Colonic mucosa (tissue), 4 donors: ENCODE measurements at regions not wholly inside any gene's neighbourhood (a gene's known extent, or its start where the extent isn't known, plus 50 kb on each side); places are given as distances from the start of the nearest gene placed in this dataset.

Source experiments
- DNase-seq: peaks from one replicate; pipeline ENCODE4 v3.0.0-alpha.2; 2020
- H3K27ac ChIP-seq: fragments of 200-600 bp; one replicate; pipeline ENCODE4 v1.8.0; 2021
- H3K27me3 ChIP-seq: fragments of 200-600 bp; one replicate; pipeline ENCODE4 v1.8.0; 2021
- H3K36me3 ChIP-seq: fragments of 200-600 bp; one replicate; pipeline ENCODE4 v1.8.0; 2021
- H3K4me1 ChIP-seq: fragments of 200-600 bp; one replicate; pipeline ENCODE4 v1.8.0; 2021; ENCODE audit warnings: mild to moderate bottlenecking
- H3K4me3 ChIP-seq: fragments of 200-600 bp; one replicate; pipeline ENCODE4 v1.8.0; 2021
- H3K9ac ChIP-seq, 2 donors: one replicate each; pipeline ENCODE4 v1.7.0; 2013; ENCODE audit warnings: control low read depth in 2 of 2, low read depth in 2 of 2, low read length in 2 of 2
- H3K9me3 ChIP-seq: fragments of 200-600 bp; one replicate; pipeline ENCODE4 v1.8.0; 2021
- CTCF ChIP-seq: fragments of 200-600 bp; IDR thresholded peaks from one replicate; pipeline ENCODE4 v1.8.0; 2022; ENCODE audit warnings: antibody characterized with exemption, mild to moderate bottlenecking
- intact Hi-C: fragments of 100-400 bp; cut with DNase I; formaldehyde crosslinking; loops from one replicate; pipeline ENCODE4 v1.14.1; 2022
- donor health status: healthy.
- donor health status: DM: no; HTN: no; CAD: no.
- donor health status: DM: no; HTN: no; CAD: no.

GRCh38 chr15:98147415-98147814 lies 186.9 kb downstream of the ARRDC4 start:
- no peak for TF ChIP-seq CTCF
- Histone ChIP-seq H3K9ac (no peak overlapping the region), H3K4me1 (no peaks in the 10 kb centered on the region), H3K36me3 (no peaks in the 10 kb centered on the region), H3K27me3 (no peaks in the 10 kb centered on the region), H3K9me3 (no peaks in the 10 kb centered on the region), H3K4me3 (no peak overlapping the region), H3K27ac (no peak overlapping the region)
- DNase-seq, result no peak
- intact Hi-C loops, result no loop called here

- H3K27me3 ChIP-seq, result no peaks in the 10 kb centered on the region
- intact Hi-C loops, result no loop called here
Observed at GRCh38 chr15:98150084-98150483, 189.6 kb downstream of the ARRDC4 start.

GRCh38 chr15:98150536-98150935 lies 190.0 kb downstream of the ARRDC4 start:
- intact Hi-C loops, result no loop called here
- no peaks in the 10 kb centered on the region for H3K4me1 ChIP-seq
- H3K4me3 ChIP-seq, result no peak overlapping the region
- no peaks in the 10 kb centered on the region for H3K9me3 ChIP-seq
- no peak overlapping the region for H3K27ac ChIP-seq
- H3K9ac ChIP-seq, result no peak overlapping the region
- no peak for DNase-seq
- no peaks in the 10 kb centered on the region for H3K36me3 ChIP-seq
- no peaks in the 10 kb centered on the region for H3K27me3 ChIP-seq
- no peak for TF ChIP-seq CTCF

More at GRCh38 chr15:98150084-98150483, 189.6 kb downstream of the ARRDC4 start:
- no peak overlapping the region for H3K27ac ChIP-seq
- TF ChIP-seq CTCF, result no peak
- H3K36me3 ChIP-seq, result no peaks in the 10 kb centered on the region
- no peaks in the 10 kb centered on the region for H3K9me3 ChIP-seq
- H3K4me1 ChIP-seq, result no peaks in the 10 kb centered on the region
- H3K9ac ChIP-seq, result no peak overlapping the region
- H3K4me3 ChIP-seq, result no peak overlapping the region
- no peak for DNase-seq

- no peak overlapping the region for H3K9ac ChIP-seq
- no peak overlapping the region for H3K27ac ChIP-seq
- H3K36me3 ChIP-seq, result no peaks in the 10 kb centered on the region
- no peak for DNase-seq
- no peaks in the 10 kb centered on the region for H3K4me1 ChIP-seq
- no peaks in the 10 kb centered on the region for H3K9me3 ChIP-seq
- no peak for TF ChIP-seq CTCF
- H3K4me3 ChIP-seq, result no peak overlapping the region
- no peaks in the 10 kb centered on the region for H3K27me3 ChIP-seq
- intact Hi-C loops, result no loop called here
Observed at GRCh38 chr15:98151096-98151495, 190.6 kb downstream of the ARRDC4 start.

- DNase-seq, result no peak
- H3K9me3 ChIP-seq, result no peaks in the 10 kb centered on the region
- no peak for TF ChIP-seq CTCF
- no peak overlapping the region for H3K9ac ChIP-seq
- no peaks in the 10 kb centered on the region for H3K4me1 ChIP-seq
- H3K27me3 ChIP-seq, result no peaks in the 10 kb centered on the region
- no peak overlapping the region for H3K27ac ChIP-seq
- intact Hi-C loops, result no loop called here
- H3K36me3 ChIP-seq, result no peaks in the 10 kb centered on the region
- no peak overlapping the region for H3K4me3 ChIP-seq
Observed at GRCh38 chr15:98152156-98152555, 191.7 kb downstream of the ARRDC4 start.

- Histone ChIP-seq H3K4me3 (no peak overlapping the region), H3K9me3 (no peaks in the 10 kb centered on the region)
- DNase-seq, result no peak
Observed at GRCh38 chr15:98154863-98155262, 194.4 kb downstream of the ARRDC4 start.

More at GRCh38 chr15:98154863-98155262, 194.4 kb downstream of the ARRDC4 start:
- Histone ChIP-seq H3K9ac (no peak overlapping the region), H3K27me3 (no peaks in the 10 kb centered on the region), H3K4me1 (no peaks in the 10 kb centered on the region), H3K27ac (no peak overlapping the region), H3K36me3 (no peaks in the 10 kb centered on the region)
- TF ChIP-seq CTCF, result no peak
- intact Hi-C loops, result no loop called here
